OCI-LY3 (cell line): ENCODE measurements at regions not wholly inside any gene's neighbourhood (a gene's known extent, or its start where the extent isn't known, plus 50 kb on each side); places are given as distances from the start of the nearest gene placed in this dataset.

ENCODE experiments used
- CTCF ChIP-seq: fragments of 200-600, 300-600 bp; sonication (generic); IDR thresholded peaks from 2 replicates; pipeline ENCODE4 v1.5.1; 2014; ENCODE audit warnings: antibody characterized with exemption, low read length, low read depth
- EZH2phosphoT487 ChIP-seq: fragments of 200-600 bp; shearing (Covaris generic); IDR thresholded peaks from 2 replicates; pipeline ENCODE4 v1.6.1; 2018; ENCODE audit warnings: antibody characterized with exemption, mixed run types, low read depth

GRCh38 chr5:25345240-25345771, 700.5 kb upstream of the CDH10 start:
- TF ChIP-seq CTCF (no peak), EZH2phosphoT487 (no peak)
